ENCODE measurements at regions not wholly inside any gene's neighbourhood (a gene's known extent, or its start where the extent isn't known, plus 50 kb on each side); places are given as distances from the start of the nearest gene placed in this dataset.

DNA sequence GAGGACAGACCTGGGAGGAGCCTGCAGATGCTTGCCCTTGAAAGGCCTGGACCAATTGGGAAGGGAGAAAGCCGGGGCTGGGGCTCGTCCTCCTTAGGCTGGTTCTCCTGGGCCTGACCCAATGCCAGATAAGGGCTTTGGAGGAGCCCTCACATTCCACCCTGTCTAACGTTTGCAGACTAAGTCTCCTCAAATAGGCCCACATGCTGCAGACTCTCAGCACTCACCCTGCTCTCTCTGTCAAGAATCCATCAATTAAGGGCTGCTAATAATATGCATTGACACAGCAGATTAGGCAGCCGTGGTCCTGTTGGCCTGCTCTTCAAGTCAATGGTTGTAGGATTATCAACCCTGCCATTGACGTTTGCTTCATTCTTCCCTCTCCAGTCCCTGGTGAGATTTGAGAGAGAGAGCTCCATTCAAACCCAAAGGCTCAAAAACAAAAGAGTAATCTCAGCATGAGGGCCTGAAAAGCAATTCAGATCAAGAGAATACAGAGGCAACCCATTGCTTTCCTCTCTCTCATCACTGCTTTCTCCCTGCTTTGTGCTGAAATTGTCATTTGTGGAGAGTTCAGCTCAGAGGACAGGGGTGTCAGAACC is 167.6 kb downstream of the INSIG2 start:
- Mint-ChIP-seq H3K4me1 (ENCODE audit: low read depth) (no peaks in the 10 kb centered on the region), H3K9me3 (no peaks in the 10 kb centered on the region), H3K27me3 (peaks cover 57% of the 10 kb centered on the region), H3K4me3 (no peak overlapping the region), H3K27ac (no peak overlapping the region), H3K36me3 (ENCODE audit: low read depth) (no peaks in the 10 kb centered on the region)
- ChIA-PET POLR2A (no interaction called here), CTCF (no interaction called here)
- Histone ChIP-seq H3K27ac (ENCODE audit: low read depth in 1 of 2, low read length in 2 of 2) (no peak overlapping the region), H3K4me3 (ENCODE audit: low read length) (no peak overlapping the region), H3K27me3 (ENCODE audit: control insufficient read depth in 1 of 2, insufficient read depth in 2 of 2, low read length in 2 of 2) (peaks cover 0 to 11% of the 10 kb centered on the region in 2 experiments), H3K9me3 (ENCODE audit: control insufficient read depth in 1 of 2, insufficient read depth in 1 of 2, low read length in 2 of 2) (no peaks in the 10 kb centered on the region), H3K4me1 (ENCODE audit: insufficient read depth, low read length) (no peaks in the 10 kb centered on the region), H3K36me3 (ENCODE audit: insufficient read depth, low read length) (no peaks in the 10 kb centered on the region)
- intact Hi-C loops (cut with DNase I, micrococcal nuclease): no loop called here
- TF ChIP-seq, protein P1, sequence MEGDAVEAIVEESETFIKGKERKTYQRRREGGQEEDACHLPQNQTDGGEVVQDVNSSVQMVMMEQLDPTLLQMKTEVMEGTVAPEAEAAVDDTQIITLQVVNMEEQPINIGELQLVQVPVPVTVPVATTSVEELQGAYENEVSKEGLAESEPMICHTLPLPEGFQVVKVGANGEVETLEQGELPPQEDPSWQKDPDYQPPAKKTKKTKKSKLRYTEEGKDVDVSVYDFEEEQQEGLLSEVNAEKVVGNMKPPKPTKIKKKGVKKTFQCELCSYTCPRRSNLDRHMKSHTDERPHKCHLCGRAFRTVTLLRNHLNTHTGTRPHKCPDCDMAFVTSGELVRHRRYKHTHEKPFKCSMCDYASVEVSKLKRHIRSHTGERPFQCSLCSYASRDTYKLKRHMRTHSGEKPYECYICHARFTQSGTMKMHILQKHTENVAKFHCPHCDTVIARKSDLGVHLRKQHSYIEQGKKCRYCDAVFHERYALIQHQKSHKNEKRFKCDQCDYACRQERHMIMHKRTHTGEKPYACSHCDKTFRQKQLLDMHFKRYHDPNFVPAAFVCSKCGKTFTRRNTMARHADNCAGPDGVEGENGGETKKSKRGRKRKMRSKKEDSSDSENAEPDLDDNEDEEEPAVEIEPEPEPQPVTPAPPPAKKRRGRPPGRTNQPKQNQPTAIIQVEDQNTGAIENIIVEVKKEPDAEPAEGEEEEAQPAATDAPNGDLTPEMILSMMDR (IDR thresholded peaks at IDR 0.05): no peak
- no peak for DNase-seq
- ATAC-seq (ENCODE audit: poor library complexity): no peak

- ChIA-PET CTCF (no interaction called here), POLR2A (no interaction called here)
Observed at GRCh38 chr2:118255301-118255700, 167.0 kb downstream of the INSIG2 start.

DNA sequence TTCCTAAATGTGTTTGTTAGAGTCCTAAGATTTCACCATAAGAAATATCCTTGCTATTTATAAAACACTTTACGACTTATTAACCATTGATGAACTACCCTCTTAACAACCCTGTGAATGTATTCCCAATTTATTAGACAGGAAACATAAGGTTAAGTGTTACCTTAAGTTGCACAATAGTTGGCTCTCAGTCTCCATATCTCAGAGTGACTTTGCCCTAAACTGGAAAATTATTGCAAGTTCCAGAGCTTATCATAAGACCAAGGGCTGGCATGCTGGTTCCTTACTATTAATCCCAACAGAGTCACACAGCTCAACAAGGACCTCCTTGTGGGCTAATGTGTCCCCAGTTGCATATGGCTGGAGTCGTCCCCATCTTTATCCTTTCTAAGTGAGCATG is 165.8 kb downstream of the INSIG2 start:
- CTCF ChIA-PET: no interaction called here
- Histone ChIP-seq H3K27ac (ENCODE audit: low read depth in 1 of 2, low read length in 2 of 2) (no peak overlapping the region), H3K27me3 (ENCODE audit: control insufficient read depth in 1 of 2, insufficient read depth in 2 of 2, low read length in 2 of 2) (peaks cover 0 to 11% of the 10 kb centered on the region in 2 experiments), H3K9me3 (ENCODE audit: control insufficient read depth in 1 of 2, insufficient read depth in 1 of 2, low read length in 2 of 2) (no peaks in the 10 kb centered on the region), H3K4me3 (ENCODE audit: low read length) (no peak overlapping the region), H3K4me1 (ENCODE audit: insufficient read depth, low read length) (no peaks in the 10 kb centered on the region), H3K36me3 (ENCODE audit: insufficient read depth, low read length) (no peaks in the 10 kb centered on the region)
- TF ChIP-seq, protein P1 (IDR thresholded peaks at IDR 0.05): no peak
- intact Hi-C loops (cut with DNase I, micrococcal nuclease): no loop called here
- Mint-ChIP-seq H3K36me3 (ENCODE audit: low read depth) (no peaks in the 10 kb centered on the region), H3K27ac (no peak overlapping the region), H3K27me3 (peaks cover 52% of the 10 kb centered on the region), H3K9me3 (no peaks in the 10 kb centered on the region), H3K4me1 (ENCODE audit: low read depth) (no peaks in the 10 kb centered on the region), H3K4me3 (no peak overlapping the region)
- POLR2A ChIA-PET: no interaction called here
- no peak for ATAC-seq (ENCODE audit: poor library complexity)
- DNase-seq: no peak

More at GRCh38 chr2:118255301-118255700, 167.0 kb downstream of the INSIG2 start:
- H3K27ac ChIP-seq (ENCODE audit: low read depth in 1 of 2, low read length in 2 of 2): no peak overlapping the region
- TF ChIP-seq, protein P1 (IDR thresholded peaks at IDR 0.05): no peak
- H3K36me3 ChIP-seq (ENCODE audit: insufficient read depth, low read length): no peaks in the 10 kb centered on the region
- H3K27me3 ChIP-seq (ENCODE audit: control insufficient read depth in 1 of 2, insufficient read depth in 2 of 2, low read length in 2 of 2): peaks cover 0 to 11% of the 10 kb centered on the region in 2 experiments
- H3K4me1 ChIP-seq (ENCODE audit: insufficient read depth, low read length): no peaks in the 10 kb centered on the region
- Mint-ChIP-seq H3K4me3 (no peak overlapping the region), H3K27ac (no peak overlapping the region), H3K9me3 (no peaks in the 10 kb centered on the region), H3K36me3 (ENCODE audit: low read depth) (no peaks in the 10 kb centered on the region), H3K27me3 (peaks cover 53% of the 10 kb centered on the region), H3K4me1 (ENCODE audit: low read depth) (no peaks in the 10 kb centered on the region)
- DNase-seq: no peak
- intact Hi-C loops (cut with DNase I, micrococcal nuclease): no loop called here
- H3K4me3 ChIP-seq (ENCODE audit: low read length): no peak overlapping the region
- H3K9me3 ChIP-seq (ENCODE audit: control insufficient read depth in 1 of 2, insufficient read depth in 1 of 2, low read length in 2 of 2): no peaks in the 10 kb centered on the region
- no peak for ATAC-seq (ENCODE audit: poor library complexity)
